Breast epithelium (tissue), 4 donors: ENCODE measurements at regions not wholly inside any gene's neighbourhood (a gene's known extent, or its start where the extent isn't known, plus 50 kb on each side); places are given as distances from the start of the nearest gene placed in this dataset.

Experiments used
- DNase-seq, 2 donors: peaks; one replicate each; pipeline ENCODE4 v3.0.0-alpha.2; 2019; ENCODE audit warnings: low spot score in 2 of 2
- H3K27ac ChIP-seq, 2 donors: fragments of 200-600 bp; sonication (generic) in 1 of 2; one replicate each; pipeline ENCODE4 v1.5.1; 2016 to 2019; ENCODE audit warnings: mild to moderate bottlenecking in 1 of 2
- H3K27me3 ChIP-seq, 2 donors: fragments of 200-600 bp; sonication (generic) in 1 of 2; one replicate each; pipeline versions ENCODE4 v1.5.1 to v1.6.0; 2017 to 2019; ENCODE audit warnings: control low read depth in 1 of 2, mild to moderate bottlenecking in 1 of 2
- H3K36me3 ChIP-seq: fragments of 200-600 bp; one replicate; pipeline ENCODE4 v1.5.1; 2019
- H3K4me1 ChIP-seq, 2 donors: fragments of 200-600 bp; sonication (generic); one replicate each; pipeline ENCODE4 v1.5.1; 2016 to 2019; ENCODE audit warnings: control low read depth in 1 of 2
- H3K4me3 ChIP-seq, 3 donors: fragments of 200-600 bp; sonication (generic); 1 replicate in 2 of 3; 2 replicates in 1 of 3; pipeline ENCODE4 v1.5.1; 2016 to 2019; ENCODE audit warnings: mild to moderate bottlenecking in 3 of 3, moderate library complexity in 2 of 3
- H3K9me3 ChIP-seq, 2 donors: fragments of 200-600 bp; sonication (generic) in 1 of 2; one replicate each; pipeline ENCODE4 v1.5.1; 2016 to 2019; ENCODE audit warnings: control low read depth in 1 of 2
- CTCF ChIP-seq, 3 donors: fragments of 450-650 bp; IDR thresholded peaks; one replicate each; pipeline ENCODE4 v1.5.1; 2016 to 2017; ENCODE audit warnings: antibody characterized with exemption in 3 of 3, mild to moderate bottlenecking in 3 of 3, moderate library complexity in 3 of 3
- POLR2A ChIP-seq: fragments of 450-650 bp; IDR thresholded peaks from one replicate; pipeline ENCODE4 v1.6.1; 2016; ENCODE audit warnings: antibody characterized with exemption, mild to moderate bottlenecking, moderate library complexity
- POLR2AphosphoS5 ChIP-seq, 3 donors: sonication (generic); formaldehyde crosslinking; IDR thresholded peaks; one replicate each; pipeline ENCODE4 v1.6.1; 2017; ENCODE audit warnings: antibody characterized with exemption in 3 of 3
- intact Hi-C: fragments of 100-400 bp; cut with DNase I; formaldehyde crosslinking; loops from one replicate; pipeline ENCODE4 v1.15.1; 2023; ENCODE audit warnings: low total_unique reads

GRCh38 chr20:48407710-48408109 lies 420.1 kb downstream of the PREX1 start:
- H3K36me3 ChIP-seq, result no peaks in the 10 kb centered on the region
- H3K27ac ChIP-seq, result no peak overlapping the region
- no peak overlapping the region for H3K4me3 ChIP-seq
- intact Hi-C loops, result no loop called here
- H3K9me3 ChIP-seq, result no peaks in the 10 kb centered on the region
- no peak for DNase-seq
- no peaks in the 10 kb centered on the region for H3K4me1 ChIP-seq
- TF ChIP-seq CTCF (IDR thresholded peaks at IDR 0.05) (no peak), POLR2A (no peak), POLR2AphosphoS5 (IDR thresholded peaks at IDR 0.05) (no peak)
- peaks cover 0 to 6% of the 10 kb centered on the region in 2 donors for H3K27me3 ChIP-seq

- H3K9me3 ChIP-seq, result no peaks in the 10 kb centered on the region
- intact Hi-C loops, result no loop called here
- H3K4me3 ChIP-seq, result no peak overlapping the region
- DNase-seq, result no peak
- TF ChIP-seq CTCF (IDR thresholded peaks at IDR 0.05) (no peak), POLR2AphosphoS5 (IDR thresholded peaks at IDR 0.05) (no peak), POLR2A (no peak)
- H3K4me1 ChIP-seq, result no peaks in the 10 kb centered on the region
- no peaks in the 10 kb centered on the region for H3K36me3 ChIP-seq
- no peak overlapping the region for H3K27ac ChIP-seq
- H3K27me3 ChIP-seq, result peaks cover 0 to 6% of the 10 kb centered on the region in 2 donors
Measured at GRCh38 chr20:48406912-48407340, 420.9 kb downstream of the PREX1 start.

GRCh38 chr20:48406498-48406897 lies 421.3 kb downstream of the PREX1 start:
- no peaks in the 10 kb centered on the region for H3K36me3 ChIP-seq
- TF ChIP-seq POLR2A, result no peak
- TF ChIP-seq CTCF (IDR thresholded peaks at IDR 0.05), result no peak
- no peak for TF ChIP-seq POLR2AphosphoS5 (IDR thresholded peaks at IDR 0.05)
- H3K4me3 ChIP-seq, result no peak overlapping the region
- no peak overlapping the region for H3K27ac ChIP-seq
- H3K27me3 ChIP-seq, result peaks cover 0 to 6% of the 10 kb centered on the region in 2 donors
- H3K4me1 ChIP-seq, result no peaks in the 10 kb centered on the region
- intact Hi-C loops, result no loop called here
- no peaks in the 10 kb centered on the region for H3K9me3 ChIP-seq
- DNase-seq, result no peak

GRCh38 chr20:48405909-48406308 lies 421.9 kb downstream of the PREX1 start:
- no peaks in the 10 kb centered on the region for H3K36me3 ChIP-seq
- no peak for TF ChIP-seq POLR2A
- TF ChIP-seq POLR2AphosphoS5 (IDR thresholded peaks at IDR 0.05), result no peak
- no peak for TF ChIP-seq CTCF (IDR thresholded peaks at IDR 0.05)
- H3K27me3 ChIP-seq, result peaks cover 0 to 10% of the 10 kb centered on the region in 2 donors
- no peak overlapping the region for H3K4me3 ChIP-seq
- no peaks in the 10 kb centered on the region for H3K4me1 ChIP-seq
- H3K27ac ChIP-seq, result no peak overlapping the region
- H3K9me3 ChIP-seq, result no peaks in the 10 kb centered on the region
- no peak for DNase-seq
- intact Hi-C loops, result no loop called here

GRCh38 chr20:48404598-48404997 lies 423.2 kb downstream of the PREX1 start:
- H3K36me3 ChIP-seq, result no peaks in the 10 kb centered on the region
- DNase-seq, result no peak
- TF ChIP-seq CTCF (IDR thresholded peaks at IDR 0.05) (no peak), POLR2A (no peak)
- H3K9me3 ChIP-seq, result no peaks in the 10 kb centered on the region
- H3K4me1 ChIP-seq, result no peaks in the 10 kb centered on the region
- H3K27ac ChIP-seq, result no peak overlapping the region
- no peak overlapping the region for H3K4me3 ChIP-seq
- intact Hi-C loops, result no loop called here
- peaks cover 0 to 15% of the 10 kb centered on the region in 2 donors for H3K27me3 ChIP-seq
